A673 (cell line): ENCODE measurements at regions not wholly inside any gene's neighbourhood (a gene's known extent, or its start where the extent isn't known, plus 50 kb on each side); places are given as distances from the start of the nearest gene placed in this dataset.

ENCODE experiments used
- BruUV-seq: library from RNA; stranded (reverse); fragments of 400-500 nt; replicated peaks from 2 replicates; lab custom pipeline; 2021; lab: Mats Ljungman, UMichigan
- CTCF ChIA-PET: fragments of 300-600 bp; sonication (Branson Sonifier 250); formaldehyde crosslinking; loops from one replicate; lab custom pipeline; 2022; ENCODE audit warnings: antibody characterized with exemption; lab: Charles Lee
- POLR2A ChIA-PET: fragments of 300-600 bp; sonication (Branson Sonifier 250); formaldehyde crosslinking; loops from one replicate; lab custom pipeline; 2022; ENCODE audit warnings: antibody characterized with exemption; ENCODE audit not compliant: low non-redundant PET; lab: Charles Lee
- DNase-seq: peaks from one replicate; pipeline ENCODE4 v3.0.0-alpha.2; 2015; ENCODE audit warnings: low spot score
- H3K27ac ChIP-seq: fragments of 200-600 bp; sonication (generic); 2 replicates; pipeline ENCODE4 v1.5.1; 2016; ENCODE audit warnings: mixed run types, low read depth, mild to moderate bottlenecking, mixed read lengths, antibody characterized with exemption, low read length; ENCODE audit not compliant: poor library complexity, severe bottlenecking
- H3K27me3 ChIP-seq: fragments of 200-600 bp; sonication (generic); replicated peaks from 2 replicates; pipeline ENCODE4 v1.6.1; 2017; ENCODE audit warnings: mixed run types, low read depth, mild to moderate bottlenecking, mixed read lengths, antibody characterized with exemption, low read length; ENCODE audit not compliant: insufficient read depth, poor library complexity
- H3K36me3 ChIP-seq: fragments of 200-600 bp; sonication (generic); 2 replicates; pipeline ENCODE4 v1.6.1; 2016; ENCODE audit warnings: mixed run types, mild to moderate bottlenecking, mixed read lengths, antibody characterized with exemption, low read length; ENCODE audit not compliant: insufficient read depth, poor library complexity, severe bottlenecking
- H3K4me1 ChIP-seq: fragments of 200-600 bp; sonication (generic); 2 replicates; pipeline ENCODE4 v1.6.1; 2017; ENCODE audit warnings: mixed run types, mild to moderate bottlenecking, mixed read lengths, antibody characterized with exemption, low read length; ENCODE audit not compliant: insufficient read depth, poor library complexity, severe bottlenecking
- H3K4me3 ChIP-seq: fragments of 200-600 bp; sonication (generic); 2 replicates; pipeline ENCODE4 v1.5.1; 2016; ENCODE audit warnings: low read depth, mixed run types, mild to moderate bottlenecking, mixed read lengths, low read length; ENCODE audit not compliant: poor library complexity, severe bottlenecking
- H3K9me3 ChIP-seq: fragments of 200-600 bp; sonication (generic); 2 replicates; pipeline ENCODE4 v1.6.1; 2016; ENCODE audit warnings: mixed run types, low read depth, mild to moderate bottlenecking, mixed read lengths, antibody characterized with exemption, low read length; ENCODE audit not compliant: poor library complexity, severe bottlenecking
- CTCF ChIP-seq: fragments of 300-800, 200-600 bp; sonication (generic); conservative IDR thresholded peaks from 2 replicates; pipeline ENCODE4 v1.5.1; 2017; ENCODE audit warnings: low read depth, mild to moderate bottlenecking, antibody characterized with exemption, low read length, moderate library complexity, mixed read lengths
- EZH2 ChIP-seq: fragments of 200-600 bp; sonication (generic); IDR thresholded peaks from 2 replicates; pipeline ENCODE4 v1.6.1; 2017; ENCODE audit warnings: borderline replicate concordance, low read depth, mild to moderate bottlenecking, mixed read lengths, antibody characterized with exemption, low read length; ENCODE audit not compliant: poor library complexity, severe bottlenecking
- intact Hi-C: fragments of 100-400 bp; cut with micrococcal nuclease; formaldehyde crosslinking; loops from one replicate; pipeline ENCODE4 v1.10.0; 2022; ENCODE audit not compliant: unreplicated experiment

GRCh38 chr3:190172751-190173150 is 52.1 kb upstream of the P3H2 start:
- intact Hi-C loops = no loop called here
- CTCF ChIA-PET = no interaction called here
- no peaks in the 10 kb centered on the region for H3K36me3 ChIP-seq
- BruUV-seq = no TSS peak
- H3K9me3 ChIP-seq = no peaks in the 10 kb centered on the region
- H3K4me1 ChIP-seq = no peaks in the 10 kb centered on the region
- no peaks in the 10 kb centered on the region for H3K27me3 ChIP-seq
- TF ChIP-seq CTCF (no peak), EZH2 (no peak)
- H3K27ac ChIP-seq = no peak overlapping the region
- no peak overlapping the region for H3K4me3 ChIP-seq
- DNase-seq = no peak
- POLR2A ChIA-PET = no interaction called here
